WI38 (cell line): ENCODE measurements at regions not wholly inside any gene's neighbourhood (a gene's known extent, or its start where the extent isn't known, plus 50 kb on each side); places are given as distances from the start of the nearest gene placed in this dataset.

Experiments used
- H3K4me3 ChIP-seq: 2 replicates; pipeline ENCODE4 v1.5.1; 2011; ENCODE audit warnings: low read depth, mild to moderate bottlenecking, control low read depth, low read length
- TF ChIP-seq, protein P1 (sequence below): IDR thresholded peaks from 2 replicates; pipeline ENCODE4 v1.5.1; 2012; ENCODE audit warnings: low read depth, mild to moderate bottlenecking, control low read depth, low read length

DNA sequence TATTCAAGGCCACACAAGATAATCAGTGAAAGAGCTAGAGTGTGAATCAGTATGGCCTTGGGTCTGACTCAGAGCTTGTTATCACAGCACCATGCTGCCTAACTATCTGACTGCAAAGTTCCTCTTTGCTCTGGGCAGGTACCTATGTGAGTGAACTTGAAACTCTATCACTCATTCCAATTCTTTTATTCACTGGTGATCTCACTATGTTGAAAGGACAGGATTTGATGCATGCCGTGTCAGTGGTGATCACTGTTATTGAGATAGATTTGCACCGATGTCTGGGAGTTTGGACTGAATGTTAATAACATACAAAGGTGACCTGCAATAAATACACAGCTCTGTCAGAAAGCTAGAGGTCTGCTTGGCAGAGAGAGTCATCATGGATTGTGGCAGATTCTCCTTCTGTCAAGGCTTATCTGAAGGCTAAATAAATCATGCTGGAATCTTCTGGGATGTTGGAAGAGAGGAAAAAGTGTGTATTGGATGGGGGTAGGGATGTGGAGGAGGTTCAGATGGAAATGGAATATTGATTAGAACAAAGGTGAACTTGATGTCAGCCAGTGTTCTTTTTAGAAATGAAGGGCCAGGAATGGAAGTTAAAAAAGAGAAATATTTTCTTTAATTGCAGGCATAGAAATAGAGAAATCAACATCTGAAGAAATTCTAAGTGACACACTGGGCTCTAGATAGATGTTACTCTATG, 91.8 kb upstream of the TNC start:
- TF ChIP-seq, protein P1, sequence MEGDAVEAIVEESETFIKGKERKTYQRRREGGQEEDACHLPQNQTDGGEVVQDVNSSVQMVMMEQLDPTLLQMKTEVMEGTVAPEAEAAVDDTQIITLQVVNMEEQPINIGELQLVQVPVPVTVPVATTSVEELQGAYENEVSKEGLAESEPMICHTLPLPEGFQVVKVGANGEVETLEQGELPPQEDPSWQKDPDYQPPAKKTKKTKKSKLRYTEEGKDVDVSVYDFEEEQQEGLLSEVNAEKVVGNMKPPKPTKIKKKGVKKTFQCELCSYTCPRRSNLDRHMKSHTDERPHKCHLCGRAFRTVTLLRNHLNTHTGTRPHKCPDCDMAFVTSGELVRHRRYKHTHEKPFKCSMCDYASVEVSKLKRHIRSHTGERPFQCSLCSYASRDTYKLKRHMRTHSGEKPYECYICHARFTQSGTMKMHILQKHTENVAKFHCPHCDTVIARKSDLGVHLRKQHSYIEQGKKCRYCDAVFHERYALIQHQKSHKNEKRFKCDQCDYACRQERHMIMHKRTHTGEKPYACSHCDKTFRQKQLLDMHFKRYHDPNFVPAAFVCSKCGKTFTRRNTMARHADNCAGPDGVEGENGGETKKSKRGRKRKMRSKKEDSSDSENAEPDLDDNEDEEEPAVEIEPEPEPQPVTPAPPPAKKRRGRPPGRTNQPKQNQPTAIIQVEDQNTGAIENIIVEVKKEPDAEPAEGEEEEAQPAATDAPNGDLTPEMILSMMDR: no peak
- H3K4me3 ChIP-seq: no peak overlapping the region

DNA sequence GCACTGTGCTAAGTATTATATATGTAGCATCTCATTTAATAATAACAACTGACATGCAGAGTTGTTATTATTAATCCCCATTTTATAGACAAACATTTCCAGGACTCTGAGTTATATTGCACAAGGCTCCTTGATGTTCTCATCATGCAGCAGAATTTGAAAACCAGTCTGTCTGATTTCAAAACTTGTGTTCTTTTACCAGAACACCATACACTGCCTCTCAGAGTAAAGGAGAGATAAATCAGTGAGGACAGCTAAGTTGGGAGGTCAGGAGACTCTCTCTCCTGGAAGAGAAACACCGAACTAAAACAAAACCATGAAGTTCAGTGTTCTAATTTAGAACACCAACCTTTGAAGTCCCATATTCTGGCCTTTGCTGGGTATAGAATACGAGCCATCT, 92.7 kb upstream of the TNC start:
- no peak overlapping the region for H3K4me3 ChIP-seq
- TF ChIP-seq, protein P1: no peak

DNA sequence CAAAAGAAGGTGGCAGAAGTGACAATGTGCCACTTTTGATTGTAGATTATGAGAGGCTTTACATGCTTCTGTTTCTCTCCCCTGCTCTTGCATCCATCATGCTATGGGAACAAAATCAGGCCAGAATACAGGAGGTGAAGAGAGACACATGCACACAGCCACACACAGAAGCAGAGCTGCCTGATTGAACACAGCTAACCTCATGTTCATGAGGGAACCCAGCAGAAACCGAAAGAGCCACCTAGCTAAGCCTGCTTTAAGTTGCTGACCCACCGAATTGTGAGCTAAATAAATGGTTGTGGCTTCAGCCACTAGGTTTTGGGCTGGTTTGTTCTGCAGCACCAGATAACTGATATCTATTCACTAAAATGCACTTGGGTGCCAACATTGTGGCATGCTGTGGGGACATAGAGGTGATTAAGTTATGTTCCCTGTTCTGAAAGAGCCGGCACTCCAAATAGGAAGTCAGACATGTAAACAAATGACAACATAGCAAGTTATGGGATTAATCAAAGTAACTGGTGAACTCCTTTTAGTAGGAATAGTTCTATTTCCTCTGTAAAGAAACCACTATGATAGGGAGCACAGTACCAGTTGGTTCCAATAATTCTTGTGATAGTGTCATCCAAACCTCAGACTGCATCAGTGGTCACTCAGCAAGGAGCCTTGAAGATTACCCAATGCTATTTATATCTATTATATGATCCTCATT, 93.6 kb upstream of the TNC start:
- H3K4me3 ChIP-seq: no peak overlapping the region
- TF ChIP-seq, protein P1: no peak

DNA sequence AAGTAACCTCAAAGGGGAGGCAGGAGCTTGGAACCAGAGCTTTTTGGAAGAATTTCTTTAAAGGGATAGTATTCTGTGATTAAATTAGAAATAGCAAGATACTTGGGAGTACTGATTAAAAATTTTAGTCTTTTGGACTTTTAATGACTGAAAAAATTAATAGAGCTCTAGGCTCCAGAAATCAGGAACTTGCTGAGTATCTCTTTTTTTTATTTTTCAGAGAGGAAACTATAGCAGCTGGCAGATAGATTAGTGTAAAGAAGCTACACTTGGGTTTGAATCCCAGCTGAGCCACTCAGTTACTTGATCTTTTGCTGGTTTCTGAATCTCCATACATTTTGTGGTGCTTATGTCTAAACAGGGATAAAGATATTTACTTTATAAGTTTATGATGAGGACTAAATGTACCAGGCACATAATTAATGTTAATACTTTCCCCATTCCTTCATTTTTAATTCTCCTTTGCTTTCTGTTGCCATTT, 94.2 kb upstream of the TNC start:
- TF ChIP-seq, protein P1: no peak
- no peak overlapping the region for H3K4me3 ChIP-seq

DNA sequence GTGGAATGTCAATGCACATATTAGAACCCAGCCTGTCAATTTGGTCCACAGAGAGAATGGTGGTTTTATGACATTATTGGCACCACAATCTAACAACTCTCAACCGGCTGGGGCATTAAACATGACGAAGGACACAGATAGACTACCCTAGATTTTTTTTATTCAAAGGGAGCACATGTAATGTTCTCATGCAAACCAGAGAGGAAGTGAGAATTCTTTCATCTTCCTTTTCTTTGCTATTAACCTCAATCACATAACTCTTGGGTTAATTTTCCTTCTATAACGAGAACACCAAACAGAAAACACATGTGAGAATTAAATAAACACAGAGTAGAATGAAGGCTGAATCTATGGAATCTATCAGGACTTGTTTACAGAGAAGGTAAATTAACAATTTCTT, 94.9 kb upstream of the TNC start:
- no peak overlapping the region for H3K4me3 ChIP-seq
- TF ChIP-seq, protein P1: no peak

DNA sequence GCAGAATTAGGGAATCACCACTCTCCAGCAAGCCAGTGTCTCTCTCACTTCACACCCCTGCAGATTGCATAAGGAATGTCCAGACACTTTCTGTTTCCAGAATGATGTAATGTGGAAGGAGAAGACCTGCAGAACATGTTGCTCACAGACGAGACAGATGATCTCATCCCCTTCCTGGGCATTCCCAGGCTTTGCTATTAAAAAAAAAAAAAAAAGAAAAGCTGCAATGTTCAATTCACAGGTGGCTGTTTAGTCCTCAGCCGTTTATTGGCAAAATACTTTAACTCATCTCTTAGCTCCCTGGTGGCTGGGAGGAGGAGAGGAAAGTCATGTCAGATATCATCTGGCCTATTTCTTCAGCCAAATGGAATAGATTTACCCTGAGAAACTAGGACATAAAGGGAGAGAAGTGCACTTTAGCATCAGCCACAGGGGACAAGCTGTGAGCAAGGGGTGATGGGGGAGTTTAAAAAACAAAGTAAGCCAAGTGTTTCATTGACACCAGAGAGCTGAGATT, 95.9 kb upstream of the TNC start:
- no peak overlapping the region for H3K4me3 ChIP-seq
- TF ChIP-seq, protein P1: no peak

DNA sequence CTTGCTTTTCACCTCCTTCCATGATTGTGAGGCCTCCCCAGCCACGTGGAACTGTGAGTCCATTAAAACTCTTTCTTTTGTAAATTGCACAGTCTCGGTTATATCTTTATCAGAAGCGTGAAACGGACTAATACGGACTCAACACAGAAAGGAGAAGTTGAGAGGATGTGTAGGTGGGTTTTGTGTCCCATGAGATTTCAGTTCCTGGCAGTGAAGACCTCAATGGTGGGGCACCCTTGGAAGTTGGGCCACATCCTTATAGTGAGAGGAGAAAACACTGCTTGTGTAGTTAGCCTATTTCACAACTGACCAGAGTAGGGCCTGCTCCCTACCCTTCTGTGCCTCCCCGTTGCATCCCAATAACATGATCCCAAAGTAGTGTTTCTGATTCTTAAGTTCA, 98.9 kb upstream of the TNC start:
- no peak overlapping the region for H3K4me3 ChIP-seq
- TF ChIP-seq, protein P1: no peak
